OCI-LY1 (cell line): ENCODE measurements at regions not wholly inside any gene's neighbourhood (a gene's known extent, or its start where the extent isn't known, plus 50 kb on each side); places are given as distances from the start of the nearest gene placed in this dataset.

Source experiments
- EZH2 ChIP-seq: fragments of 200-600 bp; sonication (generic), shearing (Covaris generic); IDR thresholded peaks from 2 replicates; pipeline ENCODE4 v1.8.0; 2017; ENCODE audit warnings: borderline replicate concordance, mixed run types, mild to moderate bottlenecking, antibody characterized with exemption, low read length, moderate library complexity, mixed read lengths
- TF ChIP-seq, protein P1 (sequence below): fragments of 200-600 bp; sonication (generic), shearing (Covaris generic); IDR thresholded peaks from 2 replicates; pipeline ENCODE4 v1.5.1; 2017; ENCODE audit warnings: mild to moderate bottlenecking, antibody characterized with exemption, low read length, moderate library complexity, mixed read lengths

DNA sequence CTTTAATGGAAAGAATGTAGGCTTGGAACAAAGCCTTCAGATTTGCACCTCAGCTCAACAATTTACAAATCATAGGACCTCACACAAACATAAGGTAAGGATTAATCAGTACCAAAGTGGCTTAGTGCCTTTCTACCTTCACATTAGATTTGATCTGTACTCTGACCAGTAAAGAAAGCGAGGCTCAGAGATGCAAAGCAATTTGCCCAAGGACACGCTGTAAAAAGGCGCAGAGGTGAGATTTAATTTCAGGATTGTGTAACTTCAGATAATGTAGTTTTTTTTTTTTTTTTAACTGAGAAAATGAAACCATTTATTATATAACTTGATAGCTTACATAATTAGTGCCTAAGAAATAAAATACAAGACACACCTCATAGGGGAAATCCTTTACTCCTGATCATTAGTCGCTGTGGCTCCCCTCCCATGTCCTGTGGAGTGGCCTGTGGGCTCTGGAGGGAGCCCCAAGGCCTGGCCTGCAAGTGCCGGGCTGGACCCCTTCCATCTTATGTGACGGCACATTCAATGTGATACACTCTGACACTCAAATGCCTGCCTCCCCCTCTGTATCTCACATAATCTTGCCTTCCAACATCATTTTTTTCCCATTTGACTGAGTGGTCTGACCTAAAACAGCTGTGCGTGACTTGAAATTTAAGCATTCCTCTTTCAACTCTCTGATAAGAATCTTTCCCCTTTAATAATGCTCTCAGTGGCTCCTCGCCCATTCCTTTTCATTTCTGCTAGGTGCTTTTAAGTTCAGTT is 426.5 kb upstream of the DAB1 start:
- TF ChIP-seq, protein P1, sequence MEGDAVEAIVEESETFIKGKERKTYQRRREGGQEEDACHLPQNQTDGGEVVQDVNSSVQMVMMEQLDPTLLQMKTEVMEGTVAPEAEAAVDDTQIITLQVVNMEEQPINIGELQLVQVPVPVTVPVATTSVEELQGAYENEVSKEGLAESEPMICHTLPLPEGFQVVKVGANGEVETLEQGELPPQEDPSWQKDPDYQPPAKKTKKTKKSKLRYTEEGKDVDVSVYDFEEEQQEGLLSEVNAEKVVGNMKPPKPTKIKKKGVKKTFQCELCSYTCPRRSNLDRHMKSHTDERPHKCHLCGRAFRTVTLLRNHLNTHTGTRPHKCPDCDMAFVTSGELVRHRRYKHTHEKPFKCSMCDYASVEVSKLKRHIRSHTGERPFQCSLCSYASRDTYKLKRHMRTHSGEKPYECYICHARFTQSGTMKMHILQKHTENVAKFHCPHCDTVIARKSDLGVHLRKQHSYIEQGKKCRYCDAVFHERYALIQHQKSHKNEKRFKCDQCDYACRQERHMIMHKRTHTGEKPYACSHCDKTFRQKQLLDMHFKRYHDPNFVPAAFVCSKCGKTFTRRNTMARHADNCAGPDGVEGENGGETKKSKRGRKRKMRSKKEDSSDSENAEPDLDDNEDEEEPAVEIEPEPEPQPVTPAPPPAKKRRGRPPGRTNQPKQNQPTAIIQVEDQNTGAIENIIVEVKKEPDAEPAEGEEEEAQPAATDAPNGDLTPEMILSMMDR, result no peak
- TF ChIP-seq EZH2, result no peak
